GM13976 (cell line): ENCODE measurements at regions not wholly inside any gene's neighbourhood (a gene's known extent, or its start where the extent isn't known, plus 50 kb on each side); places are given as distances from the start of the nearest gene placed in this dataset.
"Not testable (repeated sequence)": the region's sequence is repeated elsewhere in the genome, so short reads cannot be mapped to it uniquely, and the experiment has no call there.

Experiments used
- DNase-seq: peaks from one replicate; pipeline ENCODE4 v3.0.0; 2012; ENCODE audit warnings: low spot score
- CTCF ChIP-seq: IDR thresholded peaks from 2 replicates; pipeline ENCODE4 v1.5.1; 2012; ENCODE audit warnings: borderline replicate concordance, mild to moderate bottlenecking; ENCODE audit not compliant: insufficient read depth; ENCODE audit errors: extremely low read depth, missing control alignments, control extremely low read depth
- in situ Hi-C: fragments of 300-500 bp; cut with MboI; formaldehyde crosslinking; loops from one replicate; pipeline ENCODE4 v1.12.0; 2022; ENCODE audit warnings: low sequenced_read_pairs, mixed read lengths, inconsistent platforms; ENCODE audit not compliant: unreplicated experiment

- in situ Hi-C loops: no loop called here
- no peak for TF ChIP-seq CTCF
- no peak for DNase-seq
These were observed 610.8 kb downstream of the NTRK3 start for GRCh38 chr15:87645723-87646122.

GRCh38 chr15:87642997-87643396 lies 613.5 kb downstream of the NTRK3 start:
- in situ Hi-C loops, DNase-seq: not testable (repeated sequence)

- no peak for TF ChIP-seq CTCF
- DNase-seq: no peak
- in situ Hi-C loops: no loop called here
These were observed 617.1 kb downstream of the NTRK3 start for GRCh38 chr15:87639305-87640011.

GRCh38 chr15:87638554-87639083 lies 617.9 kb downstream of the NTRK3 start:
- no peak for TF ChIP-seq CTCF
- in situ Hi-C loops: no loop called here
- no peak for DNase-seq

GRCh38 chr15:87634361-87634760 lies 622.2 kb downstream of the NTRK3 start:
- in situ Hi-C loops: no loop called here
- DNase-seq: no peak
- TF ChIP-seq CTCF: no peak

- in situ Hi-C loops: no loop called here
- no peak for TF ChIP-seq CTCF
- no peak for DNase-seq
These were observed 623.0 kb downstream of the NTRK3 start for GRCh38 chr15:87633525-87633924.

- no peak for DNase-seq
- in situ Hi-C loops: no loop called here
- no peak for TF ChIP-seq CTCF
These were observed 624.2 kb downstream of the NTRK3 start for GRCh38 chr15:87632364-87632763.
